ENCODE measurements at regions not wholly inside any gene's neighbourhood (a gene's known extent, or its start where the extent isn't known, plus 50 kb on each side); places are given as distances from the start of the nearest gene placed in this dataset.
"Not testable (repeated sequence)": the region's sequence is repeated elsewhere in the genome, so short reads cannot be mapped to it uniquely, and the experiment has no call there.

GRCh38 chr17:53765609-53766008 lies 57.1 kb upstream of the KIF2B start:
- DNase-seq = no peak

- DNase-seq = no peak
Measured at GRCh38 chr17:53765129-53765528, 57.6 kb upstream of the KIF2B start.

GRCh38 chr17:53757559-53757958 lies 65.2 kb upstream of the KIF2B start:
- no peak for DNase-seq

GRCh38 chr17:53757116-53757515 lies 65.6 kb upstream of the KIF2B start:
- DNase-seq = not testable (repeated sequence)

GRCh38 chr17:53749178-53749577 lies 73.5 kb upstream of the KIF2B start:
- DNase-seq = no peak

GRCh38 chr17:53748159-53748820 lies 74.4 kb upstream of the KIF2B start:
- not testable (repeated sequence) for DNase-seq

GRCh38 chr17:53740312-53740711 lies 82.4 kb upstream of the KIF2B start:
- no peak for DNase-seq

GRCh38 chr17:53736516-53737240 lies 86.0 kb upstream of the KIF2B start:
- DNase-seq = no peak

GRCh38 chr17:53724726-53725125 lies 98.0 kb upstream of the KIF2B start:
- no peak for DNase-seq

GRCh38 chr17:53722407-53722806 lies 100.3 kb upstream of the KIF2B start:
- DNase-seq = no peak

GRCh38 chr17:53721101-53721500 lies 101.6 kb upstream of the KIF2B start:
- no peak for DNase-seq

- no peak for DNase-seq
Measured at GRCh38 chr17:53719229-53719628, 103.5 kb upstream of the KIF2B start.

- no peak for DNase-seq
Measured at GRCh38 chr17:53707566-53707965, 115.2 kb upstream of the KIF2B start.

GRCh38 chr17:53696286-53696685 lies 126.4 kb upstream of the KIF2B start:
- no peak for DNase-seq

- no peak for DNase-seq
Measured at GRCh38 chr17:53687324-53687723, 135.4 kb upstream of the KIF2B start.

- no peak for DNase-seq
Measured at GRCh38 chr17:53680745-53681144, 142.0 kb upstream of the KIF2B start.

- DNase-seq = no peak
Measured at GRCh38 chr17:53668854-53669253, 153.9 kb upstream of the KIF2B start.

- no peak for DNase-seq
Measured at GRCh38 chr17:53662608-53663007, 160.1 kb upstream of the KIF2B start.

- DNase-seq = no peak
Measured at GRCh38 chr17:53659181-53659580, 163.5 kb upstream of the KIF2B start.

GRCh38 chr17:53655591-53655990 lies 167.1 kb upstream of the KIF2B start:
- DNase-seq = no peak

GRCh38 chr17:53649201-53649600 lies 173.5 kb upstream of the KIF2B start:
- DNase-seq = no peak

- no peak for DNase-seq
Measured at GRCh38 chr17:53646835-53647234, 175.9 kb upstream of the KIF2B start.

- DNase-seq = no peak
Measured at GRCh38 chr17:53640808-53641207, 181.9 kb upstream of the KIF2B start.

GRCh38 chr17:53635444-53635843 lies 187.3 kb upstream of the KIF2B start:
- DNase-seq = no peak

GRCh38 chr17:53633856-53634255 lies 188.9 kb upstream of the KIF2B start:
- DNase-seq = no peak
